NT2/D1 (cell line): ENCODE measurements at regions not wholly inside any gene's neighbourhood (a gene's known extent, or its start where the extent isn't known, plus 50 kb on each side); places are given as distances from the start of the nearest gene placed in this dataset.

ENCODE experiments used
- SUZ12 ChIP-seq: IDR thresholded peaks from 2 replicates; pipeline ENCODE4 v1.6.1; 2011; ENCODE audit not compliant: insufficient read length, insufficient read depth; ENCODE audit errors: extremely low read depth
- YY1 ChIP-seq: IDR thresholded peaks from 2 replicates; pipeline ENCODE4 v1.6.1; 2011; ENCODE audit not compliant: insufficient read length, insufficient read depth
- ZNF274 ChIP-seq: IDR thresholded peaks from 2 replicates; pipeline ENCODE4 v1.6.1; 2011; ENCODE audit warnings: mild to moderate bottlenecking, low read depth, low read length

DNA sequence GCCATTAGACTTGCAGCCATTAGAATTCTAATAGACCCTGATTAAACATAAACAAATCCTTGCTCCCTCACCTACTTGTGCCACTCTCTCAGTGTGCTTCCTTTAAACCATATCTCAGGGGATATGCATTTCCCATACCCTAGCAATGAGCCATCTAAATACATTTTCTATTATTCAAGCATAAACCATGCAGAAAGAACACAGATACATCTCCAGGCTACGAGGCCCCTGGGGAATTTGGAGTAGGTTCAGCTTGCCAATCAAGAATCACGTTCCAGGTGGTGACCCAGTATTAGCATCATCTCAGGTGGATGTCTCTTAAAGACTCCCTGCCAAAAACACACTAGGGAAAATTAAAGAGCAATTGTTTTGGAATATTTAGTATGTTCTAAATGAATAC is 93.0 kb upstream of the CCL21 start:
- TF ChIP-seq ZNF274 (no peak), SUZ12 (no peak), YY1 (no peak)
